ENCODE measurements at regions not wholly inside any gene's neighbourhood (a gene's known extent, or its start where the extent isn't known, plus 50 kb on each side); places are given as distances from the start of the nearest gene placed in this dataset.

DNA sequence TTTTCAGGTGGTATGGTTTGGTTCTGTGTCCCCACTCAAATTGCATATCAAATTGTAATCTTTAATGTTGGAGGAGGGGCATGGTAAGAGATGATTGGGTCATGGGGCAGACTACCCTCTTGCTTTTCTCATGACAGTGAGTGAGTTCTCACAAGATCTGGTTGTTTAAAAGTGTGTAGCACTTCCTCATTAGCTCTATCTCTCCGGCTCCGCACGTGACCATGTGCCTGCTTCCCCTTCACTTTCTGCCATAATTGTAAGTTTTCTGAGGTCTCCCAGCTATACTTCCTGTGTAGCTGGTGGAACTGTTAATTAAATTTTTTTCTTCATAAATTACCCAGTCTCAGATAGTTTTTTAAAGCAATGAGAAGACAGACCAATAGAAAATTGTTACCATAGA, 843.2 kb downstream of the AMY1C start:
- Histone ChIP-seq H2AFZ (ENCODE audit: low read length) (no peak overlapping the region), H3K79me2 (ENCODE audit: insufficient read depth, low read length) (no peaks in the 10 kb centered on the region), H3K9me2 (replicated peaks; ENCODE audit: low read depth, low read length) (no peaks in the 10 kb centered on the region), H3K4me2 (ENCODE audit: low read depth, low read length, poor library complexity, severe bottlenecking) (no peak overlapping the region), H3K4me1 (ENCODE audit: insufficient read depth, low read length, poor library complexity, severe bottlenecking) (no peaks in the 10 kb centered on the region), H3K27me3 (ENCODE audit: insufficient read depth, low read length, poor library complexity, severe bottlenecking) (no peaks in the 10 kb centered on the region), H3K4me3 (ENCODE audit: low read length, poor library complexity, severe bottlenecking) (no peak overlapping the region), H3K9ac (ENCODE audit: low read depth, low read length, poor library complexity, severe bottlenecking) (no peak overlapping the region), H3K36me3 (ENCODE audit: insufficient read depth, low read length) (no peaks in the 10 kb centered on the region), H3F3A (ENCODE audit: low read depth) (no peaks in the 10 kb centered on the region), H3K9me3 (ENCODE audit: insufficient read depth, low read depth, low read length) (no peaks in the 10 kb centered on the region), H4K20me1 (ENCODE audit: insufficient read depth, low read length, poor library complexity, severe bottlenecking) (no peaks in the 10 kb centered on the region)
- TF ChIP-seq EZH2phosphoT487 (IDR thresholded peaks at IDR 0.05; ENCODE audit: borderline replicate concordance) = no peak
- TF ChIP-seq, protein P1, sequence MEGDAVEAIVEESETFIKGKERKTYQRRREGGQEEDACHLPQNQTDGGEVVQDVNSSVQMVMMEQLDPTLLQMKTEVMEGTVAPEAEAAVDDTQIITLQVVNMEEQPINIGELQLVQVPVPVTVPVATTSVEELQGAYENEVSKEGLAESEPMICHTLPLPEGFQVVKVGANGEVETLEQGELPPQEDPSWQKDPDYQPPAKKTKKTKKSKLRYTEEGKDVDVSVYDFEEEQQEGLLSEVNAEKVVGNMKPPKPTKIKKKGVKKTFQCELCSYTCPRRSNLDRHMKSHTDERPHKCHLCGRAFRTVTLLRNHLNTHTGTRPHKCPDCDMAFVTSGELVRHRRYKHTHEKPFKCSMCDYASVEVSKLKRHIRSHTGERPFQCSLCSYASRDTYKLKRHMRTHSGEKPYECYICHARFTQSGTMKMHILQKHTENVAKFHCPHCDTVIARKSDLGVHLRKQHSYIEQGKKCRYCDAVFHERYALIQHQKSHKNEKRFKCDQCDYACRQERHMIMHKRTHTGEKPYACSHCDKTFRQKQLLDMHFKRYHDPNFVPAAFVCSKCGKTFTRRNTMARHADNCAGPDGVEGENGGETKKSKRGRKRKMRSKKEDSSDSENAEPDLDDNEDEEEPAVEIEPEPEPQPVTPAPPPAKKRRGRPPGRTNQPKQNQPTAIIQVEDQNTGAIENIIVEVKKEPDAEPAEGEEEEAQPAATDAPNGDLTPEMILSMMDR (conservative IDR thresholded peaks at IDR 0.05; ENCODE audit: low read length) = no peak

DNA sequence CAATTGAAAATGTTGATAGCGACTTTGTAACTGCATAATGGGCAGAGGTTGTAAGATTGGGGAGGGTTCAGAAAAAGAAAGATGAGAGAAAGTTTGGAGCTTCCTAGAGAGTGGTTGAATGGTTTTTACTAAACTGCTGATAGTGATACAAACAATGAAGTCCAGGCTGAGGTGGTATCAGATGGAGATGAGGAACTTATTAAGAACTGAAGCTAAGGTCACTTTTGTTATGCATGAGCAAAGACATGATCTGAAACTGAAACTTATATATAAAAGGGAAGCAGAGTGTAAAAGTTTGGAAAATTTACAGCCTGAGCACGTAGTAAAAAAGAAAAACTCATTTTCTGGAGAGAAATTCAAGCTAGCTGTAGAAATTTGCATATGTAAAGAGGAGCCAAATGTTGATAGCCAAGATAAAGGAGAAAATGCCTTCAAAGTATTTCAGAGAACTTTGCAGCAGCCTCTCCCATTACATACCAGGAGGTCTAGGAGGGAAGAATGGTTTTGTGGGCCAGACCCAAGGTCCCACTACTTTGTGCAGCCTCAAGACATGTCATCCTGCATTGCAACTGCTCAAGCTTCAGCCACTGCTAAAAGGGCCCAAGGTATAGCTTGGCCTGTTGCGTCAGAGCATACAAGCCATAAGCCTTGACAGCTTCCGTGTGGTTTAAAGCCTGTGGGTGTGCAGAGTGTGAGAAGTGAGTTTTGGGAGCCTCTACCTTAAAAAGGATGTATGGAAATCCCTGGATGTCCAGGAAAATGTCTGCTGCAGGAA, 843.9 kb downstream of the AMY1C start:
- Histone ChIP-seq H3K36me3 (ENCODE audit: insufficient read depth, low read length) (no peaks in the 10 kb centered on the region), H4K20me1 (ENCODE audit: insufficient read depth, low read length, poor library complexity, severe bottlenecking) (no peaks in the 10 kb centered on the region), H3K4me3 (ENCODE audit: low read length, poor library complexity, severe bottlenecking) (no peak overlapping the region), H3K79me2 (ENCODE audit: insufficient read depth, low read length) (no peaks in the 10 kb centered on the region), H3F3A (ENCODE audit: low read depth) (no peaks in the 10 kb centered on the region), H2AFZ (ENCODE audit: low read length) (no peak overlapping the region), H3K4me2 (ENCODE audit: low read depth, low read length, poor library complexity, severe bottlenecking) (no peak overlapping the region), H3K27me3 (ENCODE audit: insufficient read depth, low read length, poor library complexity, severe bottlenecking) (no peaks in the 10 kb centered on the region), H3K9ac (ENCODE audit: low read depth, low read length, poor library complexity, severe bottlenecking) (no peak overlapping the region), H3K9me2 (replicated peaks; ENCODE audit: low read depth, low read length) (no peaks in the 10 kb centered on the region), H3K9me3 (ENCODE audit: insufficient read depth, low read depth, low read length) (no peaks in the 10 kb centered on the region), H3K4me1 (ENCODE audit: insufficient read depth, low read length, poor library complexity, severe bottlenecking) (no peaks in the 10 kb centered on the region)
- TF ChIP-seq EZH2phosphoT487 (IDR thresholded peaks at IDR 0.05; ENCODE audit: borderline replicate concordance) = no peak
- TF ChIP-seq, protein P1 (conservative IDR thresholded peaks at IDR 0.05; ENCODE audit: low read length) = no peak

DNA sequence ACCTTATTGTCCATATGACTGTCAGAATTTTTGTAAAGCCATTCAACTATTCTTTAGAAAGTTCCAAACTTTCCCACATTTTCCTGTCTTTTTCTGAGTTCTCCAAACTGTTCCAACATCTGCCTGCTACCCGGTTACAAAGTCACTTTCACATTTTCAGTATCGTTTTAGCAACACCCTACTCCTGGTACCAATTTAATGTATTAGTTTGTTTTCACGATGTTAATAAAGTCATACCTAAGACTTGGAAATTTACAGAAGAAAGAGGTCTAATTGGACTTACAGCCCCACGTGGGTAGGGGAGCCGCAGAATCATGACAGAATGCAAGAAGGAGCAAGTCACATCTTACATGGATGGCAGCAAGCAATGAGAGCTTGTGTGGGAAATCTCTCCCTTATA, 867.8 kb downstream of the AMY1C start:
- Histone ChIP-seq H3K4me1 (ENCODE audit: insufficient read depth, low read length, poor library complexity, severe bottlenecking) (no peaks in the 10 kb centered on the region), H3K9ac (ENCODE audit: low read depth, low read length, poor library complexity, severe bottlenecking) (no peak overlapping the region), H3F3A (ENCODE audit: low read depth) (no peaks in the 10 kb centered on the region), H4K20me1 (ENCODE audit: insufficient read depth, low read length, poor library complexity, severe bottlenecking) (no peaks in the 10 kb centered on the region), H2AFZ (ENCODE audit: low read length) (no peak overlapping the region), H3K9me3 (ENCODE audit: insufficient read depth, low read depth, low read length) (no peaks in the 10 kb centered on the region; the same call in 1 of the 2 replicates), H3K4me2 (ENCODE audit: low read depth, low read length, poor library complexity, severe bottlenecking) (no peak overlapping the region), H3K9me2 (replicated peaks; ENCODE audit: low read depth, low read length) (no peaks in the 10 kb centered on the region), H3K27me3 (ENCODE audit: insufficient read depth, low read length, poor library complexity, severe bottlenecking) (no peaks in the 10 kb centered on the region), H3K36me3 (ENCODE audit: insufficient read depth, low read length) (no peaks in the 10 kb centered on the region), H3K79me2 (ENCODE audit: insufficient read depth, low read length) (no peaks in the 10 kb centered on the region), H3K4me3 (ENCODE audit: low read length, poor library complexity, severe bottlenecking) (no peak overlapping the region)
- no peak for TF ChIP-seq EZH2phosphoT487 (IDR thresholded peaks at IDR 0.05; ENCODE audit: borderline replicate concordance)
- TF ChIP-seq, protein P1 (conservative IDR thresholded peaks at IDR 0.05; ENCODE audit: low read length) = no peak
